Neuronal stem cell (in vitro differentiated cells): ENCODE measurements at regions not wholly inside any gene's neighbourhood (a gene's known extent, or its start where the extent isn't known, plus 50 kb on each side); places are given as distances from the start of the nearest gene placed in this dataset.

Experiments
- DNase-seq: peaks from one replicate; pipeline ENCODE4 v3.0.0-alpha.2; 2013; ENCODE audit warnings: low spot score
- H2AFZ ChIP-seq: one replicate; pipeline ENCODE4 v1.6.1; 2013; ENCODE audit warnings: mild to moderate bottlenecking, low read length, inconsistent platforms
- H2AK5ac ChIP-seq: 2 replicates; pipeline ENCODE4 v1.6.1; 2013; ENCODE audit warnings: low read depth, mild to moderate bottlenecking, inconsistent platforms, low read length, moderate library complexity, mixed read lengths
- H2BK120ac ChIP-seq: 2 replicates; pipeline ENCODE4 v1.6.1; 2013; ENCODE audit warnings: low read depth, mild to moderate bottlenecking, inconsistent platforms, low read length, moderate library complexity, mixed read lengths
- H2BK12ac ChIP-seq: one replicate; pipeline ENCODE4 v1.6.1; 2013; ENCODE audit warnings: low read length, inconsistent platforms
- H2BK15ac ChIP-seq: 2 replicates; pipeline ENCODE4 v1.6.1; 2013; ENCODE audit warnings: mild to moderate bottlenecking, low read length, inconsistent platforms, mixed read lengths
- H2BK5ac ChIP-seq: one replicate; pipeline ENCODE4 v1.6.1; 2013; ENCODE audit warnings: inconsistent platforms, mild to moderate bottlenecking, low read length, moderate library complexity
- H3K14ac ChIP-seq: one replicate; pipeline ENCODE4 v1.6.1; 2013; ENCODE audit warnings: low read length, inconsistent platforms
- H3K18ac ChIP-seq: 2 replicates; pipeline ENCODE4 v1.6.1; 2013; ENCODE audit warnings: low read length, inconsistent platforms
- H3K23ac ChIP-seq: 2 replicates; pipeline ENCODE4 v1.6.1; 2013; ENCODE audit warnings: low read depth, mild to moderate bottlenecking, mixed read lengths, low read length, inconsistent platforms; ENCODE audit not compliant: poor library complexity
- H3K27ac ChIP-seq: replicated peaks from 3 replicates; pipeline ENCODE4 v1.5.1; 2013; ENCODE audit warnings: low read length, inconsistent platforms
- H3K27me3 ChIP-seq, 3 experiments: 2 replicates each; pipeline ENCODE4 v1.6.1; 2013; ENCODE audit warnings: low read length in 3 of 3, mild to moderate bottlenecking in 2 of 3, inconsistent platforms in 1 of 3, low read depth in 1 of 3, mixed read lengths in 1 of 3, moderate library complexity in 1 of 3; ENCODE audit not compliant: control insufficient read depth in 3 of 3, insufficient read depth in 3 of 3
- H3K36me3 ChIP-seq, 2 donors: replicated peaks in 1 of 2; 2 replicates each; pipeline ENCODE4 v1.6.1; 2013; ENCODE audit warnings: low read length in 2 of 2; ENCODE audit not compliant: control insufficient read depth in 2 of 2, insufficient read depth in 2 of 2
- H3K4ac ChIP-seq: 2 replicates; pipeline ENCODE4 v1.6.1; 2013; ENCODE audit warnings: inconsistent platforms, mild to moderate bottlenecking, low read length, moderate library complexity
- H3K4me1 ChIP-seq, 2 donors: 1 replicate in 1 of 2; 2 replicates in 1 of 2; pipeline ENCODE4 v1.6.1; 2013; ENCODE audit warnings: low read length in 2 of 2, low read depth in 1 of 2; ENCODE audit not compliant: control insufficient read depth in 2 of 2, insufficient read depth in 1 of 2
- H3K4me2 ChIP-seq: one replicate; pipeline ENCODE4 v1.6.1; 2013; ENCODE audit warnings: mild to moderate bottlenecking, low read length, inconsistent platforms; ENCODE audit not compliant: insufficient read depth, poor library complexity, severe bottlenecking
- H3K4me3 ChIP-seq, 2 donors: 2 replicates each; pipeline ENCODE4 v1.5.1; 2013; ENCODE audit warnings: low read length in 2 of 2, mild to moderate bottlenecking in 2 of 2, inconsistent platforms in 1 of 2, moderate library complexity in 1 of 2
- H3K79me1 ChIP-seq: one replicate; pipeline ENCODE4 v1.6.1; 2013; ENCODE audit warnings: low read depth, mild to moderate bottlenecking, inconsistent platforms, low read length, moderate library complexity
- H3K9ac ChIP-seq: one replicate; pipeline ENCODE4 v1.6.1; 2013; ENCODE audit warnings: mild to moderate bottlenecking, low read depth, low read length, inconsistent platforms; ENCODE audit not compliant: poor library complexity
- H3K9me3 ChIP-seq, 2 donors: replicated peaks in 1 of 2; 2 replicates each; pipeline versions ENCODE3 to v1.6.1; 2013; ENCODE audit warnings: low read length in 2 of 2, mild to moderate bottlenecking in 2 of 2, inconsistent platforms in 1 of 2, low read depth in 1 of 2, mixed read lengths in 1 of 2, moderate library complexity in 1 of 2; ENCODE audit not compliant: control insufficient read depth in 2 of 2, insufficient read depth in 1 of 2
- H4K8ac ChIP-seq: one replicate; pipeline ENCODE4 v1.6.1; 2013; ENCODE audit warnings: low read depth, mild to moderate bottlenecking, inconsistent platforms, low read length, moderate library complexity
- H4K91ac ChIP-seq: one replicate; pipeline ENCODE4 v1.6.1; 2013; ENCODE audit warnings: low read length, low read depth, mild to moderate bottlenecking, inconsistent platforms; ENCODE audit not compliant: poor library complexity
- WGBS, 2 donors: extraction: QIAGEN DNeasy Blood & Tissue Kit; methylation state at CpG; one replicate each; pipeline ENCODE4 v1.1.7; 2013; ENCODE audit warnings: missing lambda C conversion rate in 2 of 2, mixed read lengths in 1 of 2; ENCODE audit not compliant: insufficient read length in 2 of 2, insufficient replicate concordance in 1 of 2; ENCODE audit errors: extremely low coverage in 2 of 2; 5-methylcytosine and 5-hydroxymethylcytosine counted together

DNA sequence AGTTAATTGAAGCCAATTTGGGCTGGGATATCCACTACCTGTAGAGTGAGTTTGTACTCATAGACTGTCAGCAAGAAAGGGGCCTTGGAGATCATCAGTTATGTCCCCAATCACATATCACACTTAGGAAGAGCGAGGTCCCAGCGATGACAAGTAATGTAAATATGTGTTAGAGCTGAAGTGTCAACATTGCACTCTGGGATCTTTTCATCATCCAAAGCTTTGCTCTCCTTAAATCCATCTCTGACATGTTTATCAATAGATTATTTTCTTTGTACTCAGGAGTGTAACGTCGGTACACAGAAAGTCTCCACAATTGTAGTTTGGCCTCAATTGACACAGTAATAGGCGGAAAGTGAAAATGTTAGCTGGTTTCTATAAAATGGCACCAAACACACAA is 113.7 kb upstream of the TPRG1 start:
- H3K14ac ChIP-seq = no peak overlapping the region
- no CpG with 5 or more reads among the region's 5 CpGs for WGBS, 2 donors
- no peaks in the 10 kb centered on the region for H3K79me1 ChIP-seq
- H4K91ac ChIP-seq = no peak overlapping the region
- no peak overlapping the region for H2AFZ ChIP-seq
- H2BK12ac ChIP-seq = no peak overlapping the region
- H3K4ac ChIP-seq = no peak overlapping the region
- H3K27me3 ChIP-seq = no peaks in the 10 kb centered on the region
- H3K4me1 ChIP-seq = no peaks in the 10 kb centered on the region
- no peak overlapping the region for H3K18ac ChIP-seq
- H2BK15ac ChIP-seq = no peak overlapping the region
- no peak overlapping the region for H3K9ac ChIP-seq
- no peak for DNase-seq
- no peak overlapping the region for H4K8ac ChIP-seq
- H3K23ac ChIP-seq = no peak overlapping the region
- no peaks in the 10 kb centered on the region for H3K9me3 ChIP-seq
- H2AK5ac ChIP-seq = no peak overlapping the region
- H2BK5ac ChIP-seq = no peak overlapping the region
- no peak overlapping the region for H2BK120ac ChIP-seq
- no peak overlapping the region for H3K4me3 ChIP-seq
- no peak overlapping the region for H3K27ac ChIP-seq
- H3K4me2 ChIP-seq = no peak overlapping the region
- no peaks in the 10 kb centered on the region for H3K36me3 ChIP-seq

DNA sequence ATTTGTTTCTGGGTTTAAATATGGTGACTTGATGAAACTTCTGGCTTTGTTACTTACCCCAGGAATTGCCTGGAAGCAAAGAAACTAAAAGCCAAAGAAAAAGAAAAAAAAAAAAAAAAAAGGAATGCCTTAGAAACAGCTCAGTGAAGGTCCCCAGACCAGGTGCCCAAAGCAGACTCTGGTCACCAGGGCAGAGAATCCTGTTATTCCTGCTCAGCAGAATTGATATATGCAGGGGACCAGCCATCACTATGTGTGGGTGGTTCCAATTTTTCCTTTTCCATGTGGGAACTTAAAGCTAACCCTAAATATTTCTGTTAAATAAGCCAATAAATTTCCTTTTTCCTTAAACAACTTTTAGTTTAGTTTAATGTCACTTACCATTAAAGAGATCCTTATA is 100.8 kb upstream of the TPRG1 start:
- H3K79me1 ChIP-seq = no peaks in the 10 kb centered on the region
- no peak overlapping the region for H2AK5ac ChIP-seq
- no peaks in the 10 kb centered on the region for H3K9me3 ChIP-seq
- no peaks in the 10 kb centered on the region for H3K36me3 ChIP-seq
- no peak overlapping the region for H3K23ac ChIP-seq
- no peak overlapping the region for H3K4me3 ChIP-seq
- no peaks in the 10 kb centered on the region for H3K4me1 ChIP-seq
- no peak overlapping the region for H3K14ac ChIP-seq
- no peak overlapping the region for H3K4me2 ChIP-seq
- H3K9ac ChIP-seq = no peak overlapping the region
- H2AFZ ChIP-seq = no peak overlapping the region
- no peak overlapping the region for H2BK15ac ChIP-seq
- no peak overlapping the region for H2BK120ac ChIP-seq
- H3K4ac ChIP-seq = no peak overlapping the region
- no peak overlapping the region for H4K91ac ChIP-seq
- no peak overlapping the region for H2BK12ac ChIP-seq
- no peaks in the 10 kb centered on the region for H3K27me3 ChIP-seq
- no peak overlapping the region for H4K8ac ChIP-seq
- no peak overlapping the region for H3K18ac ChIP-seq
- DNase-seq = no peak
- no peak overlapping the region for H2BK5ac ChIP-seq
- H3K27ac ChIP-seq = no peak overlapping the region

DNA sequence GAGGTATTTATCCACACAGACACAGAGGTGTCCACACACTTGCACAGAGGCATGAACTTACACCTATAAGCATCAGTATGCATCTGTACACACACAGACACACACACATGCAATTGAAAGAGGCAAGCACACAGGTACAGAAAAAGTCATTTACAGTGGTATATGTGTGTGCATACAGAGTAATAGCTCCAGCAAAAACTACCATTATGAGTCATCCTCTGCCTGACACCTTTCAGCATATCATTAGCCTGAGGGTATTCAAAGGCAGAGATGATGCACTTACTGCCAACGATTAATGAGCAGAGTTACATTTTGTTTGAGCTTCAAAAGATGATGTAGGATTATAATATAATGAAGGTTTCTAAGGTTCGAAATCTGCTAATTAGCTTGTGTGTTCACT is 100.3 kb upstream of the TPRG1 start:
- H2BK120ac ChIP-seq = no peak overlapping the region
- no peak overlapping the region for H3K4ac ChIP-seq
- no peak overlapping the region for H3K9ac ChIP-seq
- H3K4me2 ChIP-seq = no peak overlapping the region
- H4K8ac ChIP-seq = no peak overlapping the region
- no peak overlapping the region for H2BK15ac ChIP-seq
- no peak overlapping the region for H2AK5ac ChIP-seq
- no peak overlapping the region for H3K27ac ChIP-seq
- H3K14ac ChIP-seq = no peak overlapping the region
- no peak for DNase-seq
- H2BK12ac ChIP-seq = no peak overlapping the region
- no peaks in the 10 kb centered on the region for H3K9me3 ChIP-seq
- no peak overlapping the region for H2BK5ac ChIP-seq
- no peaks in the 10 kb centered on the region for H3K27me3 ChIP-seq
- no peak overlapping the region for H2AFZ ChIP-seq
- H4K91ac ChIP-seq = no peak overlapping the region
- no peak overlapping the region for H3K18ac ChIP-seq
- WGBS, 2 donors = no CpG with 5 or more reads among the region's 2 CpGs
- no peaks in the 10 kb centered on the region for H3K4me1 ChIP-seq
- H3K23ac ChIP-seq = no peak overlapping the region
- no peaks in the 10 kb centered on the region for H3K36me3 ChIP-seq
- H3K4me3 ChIP-seq = no peak overlapping the region
- H3K79me1 ChIP-seq = no peaks in the 10 kb centered on the region

DNA sequence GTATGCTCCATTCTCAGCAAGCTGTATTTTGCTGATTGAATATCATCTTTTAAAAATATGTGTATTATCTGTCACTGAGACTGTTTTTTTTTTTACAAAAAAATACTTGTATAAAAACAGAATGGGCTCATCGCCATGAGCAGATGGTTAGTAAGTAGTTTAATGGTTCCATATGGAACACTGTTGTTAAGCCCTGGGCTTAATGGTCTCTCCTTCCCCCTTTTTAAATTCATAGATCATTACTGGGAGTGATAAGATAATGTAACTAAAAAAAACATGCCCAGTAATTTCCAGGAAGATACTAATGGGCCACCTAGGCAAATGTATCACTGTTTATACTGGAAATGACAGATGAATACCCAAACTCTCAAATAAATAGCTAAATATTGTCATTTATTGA is 95.3 kb upstream of the TPRG1 start:
- Histone ChIP-seq H3K9me3 (no peaks in the 10 kb centered on the region), H3K27ac (no peak overlapping the region), H2BK120ac (no peak overlapping the region), H3K14ac (no peak overlapping the region), H2BK12ac (no peak overlapping the region), H3K4ac (no peak overlapping the region), H3K4me3 (no peak overlapping the region), H4K8ac (no peak overlapping the region), H2AFZ (no peak overlapping the region), H3K4me1 (no peaks in the 10 kb centered on the region), H3K27me3 (no peaks in the 10 kb centered on the region), H3K23ac (no peak overlapping the region), H3K18ac (no peak overlapping the region), H3K9ac (no peak overlapping the region), H4K91ac (no peak overlapping the region), H3K4me2 (no peak overlapping the region), H3K79me1 (no peaks in the 10 kb centered on the region), H3K36me3 (no peaks in the 10 kb centered on the region), H2AK5ac (no peak overlapping the region), H2BK15ac (no peak overlapping the region), H2BK5ac (no peak overlapping the region)
- DNase-seq = no peak
- WGBS, 2 donors = no CpG with 5 or more reads among the region's 1 CpG
